ENCODE measurements at regions not wholly inside any gene's neighbourhood (a gene's known extent, or its start where the extent isn't known, plus 50 kb on each side); places are given as distances from the start of the nearest gene placed in this dataset.

DNA sequence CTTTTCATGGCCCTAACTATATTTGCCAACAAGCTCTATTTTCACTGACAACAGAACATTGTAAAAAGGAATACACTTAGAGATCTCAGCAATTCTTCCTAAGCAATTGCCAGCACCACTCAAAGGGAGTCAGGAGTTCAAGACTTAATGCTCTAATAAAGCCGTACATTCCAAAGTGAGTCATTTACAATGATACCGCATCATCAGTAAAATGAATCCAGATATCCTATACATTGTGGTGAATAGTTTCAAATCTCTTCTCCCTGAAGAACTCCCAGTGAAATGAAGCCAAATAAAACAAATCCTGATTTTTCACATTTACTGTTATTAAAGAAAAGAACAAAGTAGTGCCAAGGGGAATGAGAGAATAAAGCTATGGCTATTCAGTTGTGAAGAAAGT is 2898.7 kb upstream of the PCDH20 start:
- H3K4me3 Mint-ChIP-seq (ENCODE audit: unreplicated experiment): no peak overlapping the region
- H3K4me1 Mint-ChIP-seq (ENCODE audit: low read depth): peaks cover 22% of the 10 kb centered on the region
- H3K27ac Mint-ChIP-seq (ENCODE audit: unreplicated experiment): no peak overlapping the region
- no peaks in the 10 kb centered on the region for H3K27me3 Mint-ChIP-seq (ENCODE audit: low read depth)
- no peak for TF ChIP-seq CTCF (IDR thresholded peaks at IDR 0.05)
- peaks cover 2% of the 10 kb centered on the region for H3K36me3 Mint-ChIP-seq (ENCODE audit: low read depth)
- H3K9me3 Mint-ChIP-seq (ENCODE audit: low read depth): peaks cover 14% of the 10 kb centered on the region
- DNase-seq (ENCODE audit: low spot score): no peak

DNA sequence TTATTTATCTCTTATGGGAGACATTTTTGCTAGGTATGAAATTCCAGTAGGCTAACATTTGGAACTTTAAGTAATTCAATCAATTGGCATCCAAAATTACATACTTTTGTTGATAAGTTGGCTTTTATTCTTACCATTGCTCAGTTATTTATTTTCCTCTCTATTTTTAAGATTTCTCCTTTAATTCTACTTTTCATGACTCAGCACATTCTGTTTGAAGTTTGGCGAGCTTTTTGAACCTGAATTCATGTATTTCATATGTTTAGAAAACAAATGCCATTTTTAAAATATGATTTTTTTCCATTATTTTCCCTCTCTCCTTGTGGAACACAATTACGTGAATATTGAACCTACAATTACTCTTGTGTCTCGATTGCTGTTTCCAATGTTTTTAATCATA is 2896.3 kb upstream of the PCDH20 start:
- no peak for TF ChIP-seq CTCF (IDR thresholded peaks at IDR 0.05)
- Mint-ChIP-seq H3K36me3 (ENCODE audit: low read depth) (peaks cover 2% of the 10 kb centered on the region), H3K4me3 (ENCODE audit: unreplicated experiment) (no peak overlapping the region), H3K9me3 (ENCODE audit: low read depth) (peaks cover 12% of the 10 kb centered on the region), H3K27ac (ENCODE audit: unreplicated experiment) (no peak overlapping the region), H3K4me1 (ENCODE audit: low read depth) (peaks cover 16% of the 10 kb centered on the region), H3K27me3 (ENCODE audit: low read depth) (no peaks in the 10 kb centered on the region)
- DNase-seq (ENCODE audit: low spot score): no peak

- no peak for TF ChIP-seq CTCF (IDR thresholded peaks at IDR 0.05)
- Mint-ChIP-seq H3K36me3 (ENCODE audit: low read depth) (peaks cover 2% of the 10 kb centered on the region), H3K27ac (ENCODE audit: unreplicated experiment) (no peak overlapping the region), H3K27me3 (ENCODE audit: low read depth) (no peaks in the 10 kb centered on the region), H3K4me3 (ENCODE audit: unreplicated experiment) (no peak overlapping the region), H3K9me3 (ENCODE audit: low read depth) (peaks cover 12% of the 10 kb centered on the region), H3K4me1 (ENCODE audit: low read depth) (peaks cover 13% of the 10 kb centered on the region)
- DNase-seq (ENCODE audit: low spot score): no peak
Observed at GRCh38 chr13:64311112-64311511, 2895.5 kb upstream of the PCDH20 start.

DNA sequence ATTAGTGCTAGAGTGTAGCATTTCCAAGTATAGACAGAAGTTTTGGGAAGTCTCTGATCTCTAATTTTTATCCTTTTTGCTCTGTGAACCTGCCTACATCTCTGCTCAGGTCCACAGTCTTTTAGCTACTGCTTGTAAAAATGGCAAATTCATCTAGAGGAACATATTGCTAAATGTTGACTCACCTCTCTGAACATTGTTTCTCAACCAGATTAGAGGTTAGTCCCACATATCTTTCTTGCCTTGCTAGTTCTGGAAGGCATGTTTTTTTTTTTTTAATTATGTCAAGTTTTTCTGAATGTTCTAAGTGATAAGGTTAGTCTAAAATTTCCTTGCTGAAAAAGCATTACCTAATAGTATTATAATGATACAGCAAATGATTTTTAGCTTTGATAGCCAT is 2889.6 kb upstream of the PCDH20 start:
- Mint-ChIP-seq H3K27me3 (ENCODE audit: low read depth) (no peaks in the 10 kb centered on the region), H3K4me3 (ENCODE audit: unreplicated experiment) (no peak overlapping the region), H3K27ac (ENCODE audit: unreplicated experiment) (no peak overlapping the region), H3K9me3 (ENCODE audit: low read depth) (no peaks in the 10 kb centered on the region), H3K4me1 (ENCODE audit: low read depth) (no peaks in the 10 kb centered on the region), H3K36me3 (ENCODE audit: low read depth) (no peaks in the 10 kb centered on the region)
- DNase-seq (ENCODE audit: low spot score): no peak
- no peak for TF ChIP-seq CTCF (IDR thresholded peaks at IDR 0.05)

GRCh38 chr13:64300239-64300638 is 2884.6 kb upstream of the PCDH20 start:
- DNase-seq (ENCODE audit: low spot score): no peak
- Mint-ChIP-seq H3K9me3 (ENCODE audit: low read depth) (no peaks in the 10 kb centered on the region), H3K36me3 (ENCODE audit: low read depth) (no peaks in the 10 kb centered on the region), H3K27ac (ENCODE audit: unreplicated experiment) (no peak overlapping the region), H3K4me1 (ENCODE audit: low read depth) (no peaks in the 10 kb centered on the region), H3K4me3 (ENCODE audit: unreplicated experiment) (no peak overlapping the region), H3K27me3 (ENCODE audit: low read depth) (no peaks in the 10 kb centered on the region)
- TF ChIP-seq CTCF (IDR thresholded peaks at IDR 0.05): no peak
